HEK293 (cell line): ENCODE measurements at regions not wholly inside any gene's neighbourhood (a gene's known extent, or its start where the extent isn't known, plus 50 kb on each side); places are given as distances from the start of the nearest gene placed in this dataset.

Experiments
- CTCF ChIP-seq: fragments of 450-650 bp; formaldehyde crosslinking; IDR thresholded peaks from 2 replicates; pipeline ENCODE4 v1.5.1; 2016; ENCODE audit warnings: missing biosample characterization, missing genetic modification characterization
- RBAK ChIP-seq: fragments of 450-650 bp; formaldehyde crosslinking; IDR thresholded peaks from 2 replicates; pipeline ENCODE4 v1.5.1; 2016; ENCODE audit warnings: missing biosample characterization, missing genetic modification characterization
- ZNF335 ChIP-seq: fragments of 450-650 bp; formaldehyde crosslinking; conservative IDR thresholded peaks from 2 replicates; pipeline ENCODE4 v1.5.1; 2016; ENCODE audit warnings: missing biosample characterization, missing genetic modification characterization
- ZNF350 ChIP-seq: fragments of 450-650 bp; formaldehyde crosslinking; IDR thresholded peaks from 2 replicates; pipeline ENCODE4 v1.5.0; 2017; ENCODE audit warnings: missing biosample characterization, mild to moderate bottlenecking, missing genetic modification characterization
- ZNF510 ChIP-seq: fragments of 450-650 bp; formaldehyde crosslinking; IDR thresholded peaks from 2 replicates; pipeline ENCODE4 v1.5.1; 2018; ENCODE audit warnings: mild to moderate bottlenecking, missing genetic modification characterization, missing biosample characterization; ENCODE audit not compliant: insufficient replicate concordance

- TF ChIP-seq CTCF (tag by site-specific recombination) = no peak
- TF ChIP-seq ZNF350 (tag by site-specific recombination) = no peak
- no peak for TF ChIP-seq ZNF335 (tag by site-specific recombination)
- TF ChIP-seq ZNF510 (tag by site-specific recombination) = no peak
- TF ChIP-seq RBAK = no peak
These were observed 592.7 kb upstream of the SEMA6D start for GRCh38 chr15:47124430-47125102.
